AG04449 (cell line): ENCODE measurements at regions not wholly inside any gene's neighbourhood (a gene's known extent, or its start where the extent isn't known, plus 50 kb on each side); places are given as distances from the start of the nearest gene placed in this dataset.

Experiments used
- CTCF ChIA-PET: fragments of 350-600 bp; formaldehyde crosslinking; extraction: SDS; loops from one replicate; lab custom pipeline; 2021; ENCODE audit warnings: antibody characterized with exemption; lab: Yijun Ruan, JAX
- POLR2A ChIA-PET: fragments of 400-600, 350-600 bp; formaldehyde crosslinking; extraction: SDS; loops from one replicate; lab custom pipeline; 2020; ENCODE audit warnings: antibody characterized with exemption, inconsistent platforms; lab: Yijun Ruan, JAX
- DNase-seq: peaks from one replicate; pipeline ENCODE4 v3.0.0-alpha.2; 2010; ENCODE audit warnings: low read depth, low spot score
- H3K4me3 ChIP-seq: 2 replicates; pipeline ENCODE4 v1.5.1; 2011; ENCODE audit warnings: low read depth, mild to moderate bottlenecking, control low read depth, low read length
- CTCF ChIP-seq: IDR thresholded peaks from one replicate; pipeline ENCODE4 v1.5.1; 2011; ENCODE audit warnings: mild to moderate bottlenecking, moderate library complexity, low read length, control low read depth, inconsistent platforms; ENCODE audit not compliant: insufficient read depth; ENCODE audit errors: missing control alignments

- CTCF ChIA-PET = no interaction called here
- H3K4me3 ChIP-seq = no peak overlapping the region
- POLR2A ChIA-PET = no interaction called here
- no peak for TF ChIP-seq CTCF
- no peak for DNase-seq
Observed at GRCh38 chr14:83470466-83470865, 1936.8 kb upstream of the SEL1L start.

- CTCF ChIA-PET = no interaction called here
- H3K4me3 ChIP-seq = no peak overlapping the region
- TF ChIP-seq CTCF = no peak
- POLR2A ChIA-PET = no interaction called here
- no peak for DNase-seq
Observed at GRCh38 chr14:83470959-83471695, 1937.5 kb upstream of the SEL1L start.

- no peak overlapping the region for H3K4me3 ChIP-seq
- CTCF ChIA-PET = no interaction called here
- no peak for TF ChIP-seq CTCF
- no peak for DNase-seq
- POLR2A ChIA-PET = no interaction called here
Observed at GRCh38 chr14:83473416-83474235, 1940.0 kb upstream of the SEL1L start.

GRCh38 chr14:83478741-83479140 is 1945.1 kb upstream of the SEL1L start:
- no peak for DNase-seq
- POLR2A ChIA-PET = no interaction called here
- H3K4me3 ChIP-seq = no peak overlapping the region
- CTCF ChIA-PET = no interaction called here
- TF ChIP-seq CTCF = no peak

GRCh38 chr14:83483063-83483462 is 1949.4 kb upstream of the SEL1L start:
- DNase-seq = no peak
- ChIA-PET CTCF (no interaction called here), POLR2A (no interaction called here)
- no peak for TF ChIP-seq CTCF
- no peak overlapping the region for H3K4me3 ChIP-seq

- DNase-seq = no peak
- CTCF ChIA-PET = no interaction called here
- POLR2A ChIA-PET = no interaction called here
- TF ChIP-seq CTCF = no peak
- H3K4me3 ChIP-seq = no peak overlapping the region
Observed at GRCh38 chr14:83485591-83485990, 1951.9 kb upstream of the SEL1L start.
